ENCODE measurements at regions not wholly inside any gene's neighbourhood (a gene's known extent, or its start where the extent isn't known, plus 50 kb on each side); places are given as distances from the start of the nearest gene placed in this dataset.

DNA sequence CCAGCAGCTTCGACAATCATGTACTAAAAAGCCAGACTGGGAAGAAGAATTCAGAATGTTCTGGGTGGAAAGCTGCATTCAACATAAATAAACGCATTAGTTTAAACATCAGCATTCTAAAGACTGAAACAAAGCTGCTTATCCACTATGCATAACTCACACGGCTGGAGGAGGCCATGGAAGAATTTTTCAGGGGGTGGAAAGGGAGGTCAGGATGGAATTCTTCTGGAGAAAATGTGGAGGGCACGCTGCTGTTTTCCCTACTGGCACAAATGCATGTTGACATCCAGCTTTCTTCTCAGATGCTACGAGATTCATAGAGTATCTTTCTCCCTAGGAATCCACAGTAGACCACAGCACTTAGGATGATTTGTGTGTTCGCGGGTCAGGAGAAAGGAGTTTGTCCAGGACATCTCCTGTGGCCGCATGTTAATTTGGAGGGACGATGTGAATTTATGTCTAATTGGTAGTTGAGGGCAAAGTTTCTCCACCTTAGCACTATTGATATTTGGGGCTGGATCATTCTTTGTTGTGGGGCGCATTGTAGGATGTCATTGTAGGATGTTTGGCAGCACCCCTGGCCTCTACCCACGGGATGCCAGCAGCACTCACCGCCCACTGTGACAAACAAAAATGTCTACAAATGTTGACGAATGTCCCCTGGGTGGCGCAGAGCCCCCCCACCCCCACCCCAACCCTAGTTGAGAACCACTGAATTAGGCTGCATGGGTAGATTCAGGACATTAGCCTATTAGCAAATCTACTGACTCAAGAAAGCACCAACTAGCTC is 86.5 kb upstream of the KAZN start:
- CTCF ChIA-PET: interaction anchor here (1.1 kb wide), 1 partner anchor 9 kb away, joined by 3 read pairs; no protein-coding TSS in a partner anchor
- no peaks in the 10 kb centered on the region for H3K9me3 Mint-ChIP-seq (ENCODE audit: insufficient read depth)
- POLR2A ChIA-PET: no interaction called here

DNA sequence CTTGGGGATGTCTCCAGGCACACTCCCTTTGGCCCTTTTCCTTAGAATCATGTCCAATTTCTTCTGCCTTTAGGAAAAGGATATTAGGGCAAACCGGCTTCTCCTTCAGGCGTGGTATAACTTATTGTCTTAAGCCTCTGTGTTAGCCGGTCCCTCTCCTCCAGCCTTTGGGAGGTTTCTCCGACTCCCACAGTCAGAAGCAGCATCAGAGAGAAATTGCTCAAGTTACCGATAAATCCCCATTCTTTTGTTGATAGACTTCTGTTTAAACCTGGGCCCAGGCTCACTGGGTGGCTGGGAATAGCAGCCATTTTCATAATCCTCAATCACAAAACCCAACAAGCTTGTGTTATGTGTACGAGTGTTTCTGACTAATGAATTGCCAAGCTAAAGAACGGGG is 85.4 kb upstream of the KAZN start:
- Mint-ChIP-seq H3K4me3 (no peak overlapping the region), H3K27ac (no peak overlapping the region), H3K36me3 (ENCODE audit: low read depth) (no peaks in the 10 kb centered on the region), H3K27me3 (ENCODE audit: low read depth) (peaks cover 3% of the 10 kb centered on the region), H3K4me1 (ENCODE audit: low read depth) (no peaks in the 10 kb centered on the region), H3K9me3 (ENCODE audit: insufficient read depth) (no peaks in the 10 kb centered on the region)
- ChIA-PET CTCF (interaction anchor here (1.2 kb wide), 1 partner anchor 10 kb away, joined by 3 read pairs; no protein-coding TSS in a partner anchor), POLR2A (no interaction called here)
- ATAC-seq: no peak
- DNase-seq: no peak

More for the DNA sequence above, 86.5 kb upstream of the KAZN start:
- DNase-seq (no peak), ATAC-seq (no peak)
- no peaks in the 10 kb centered on the region for H3K36me3 Mint-ChIP-seq (ENCODE audit: low read depth)
- H3K27me3 Mint-ChIP-seq (ENCODE audit: low read depth): peaks cover 3% of the 10 kb centered on the region
- no peak overlapping the region for H3K4me3 Mint-ChIP-seq
- H3K27ac Mint-ChIP-seq: no peak overlapping the region
- H3K4me1 Mint-ChIP-seq (ENCODE audit: low read depth): no peaks in the 10 kb centered on the region

- CTCF ChIA-PET: no interaction called here
- DNase-seq (no peak), ATAC-seq (no peak)
- no peak overlapping the region for H3K4me3 Mint-ChIP-seq
- POLR2A ChIA-PET: no interaction called here
- H3K27ac Mint-ChIP-seq: no peak overlapping the region
- H3K27me3 Mint-ChIP-seq (ENCODE audit: low read depth): peaks cover 3% of the 10 kb centered on the region
- no peaks in the 10 kb centered on the region for H3K36me3 Mint-ChIP-seq (ENCODE audit: low read depth)
- no peaks in the 10 kb centered on the region for H3K9me3 Mint-ChIP-seq (ENCODE audit: insufficient read depth)
- H3K4me1 Mint-ChIP-seq (ENCODE audit: low read depth): no peaks in the 10 kb centered on the region
Measured at GRCh38 chr1:14514739-14515138, 83.7 kb upstream of the KAZN start.

DNA sequence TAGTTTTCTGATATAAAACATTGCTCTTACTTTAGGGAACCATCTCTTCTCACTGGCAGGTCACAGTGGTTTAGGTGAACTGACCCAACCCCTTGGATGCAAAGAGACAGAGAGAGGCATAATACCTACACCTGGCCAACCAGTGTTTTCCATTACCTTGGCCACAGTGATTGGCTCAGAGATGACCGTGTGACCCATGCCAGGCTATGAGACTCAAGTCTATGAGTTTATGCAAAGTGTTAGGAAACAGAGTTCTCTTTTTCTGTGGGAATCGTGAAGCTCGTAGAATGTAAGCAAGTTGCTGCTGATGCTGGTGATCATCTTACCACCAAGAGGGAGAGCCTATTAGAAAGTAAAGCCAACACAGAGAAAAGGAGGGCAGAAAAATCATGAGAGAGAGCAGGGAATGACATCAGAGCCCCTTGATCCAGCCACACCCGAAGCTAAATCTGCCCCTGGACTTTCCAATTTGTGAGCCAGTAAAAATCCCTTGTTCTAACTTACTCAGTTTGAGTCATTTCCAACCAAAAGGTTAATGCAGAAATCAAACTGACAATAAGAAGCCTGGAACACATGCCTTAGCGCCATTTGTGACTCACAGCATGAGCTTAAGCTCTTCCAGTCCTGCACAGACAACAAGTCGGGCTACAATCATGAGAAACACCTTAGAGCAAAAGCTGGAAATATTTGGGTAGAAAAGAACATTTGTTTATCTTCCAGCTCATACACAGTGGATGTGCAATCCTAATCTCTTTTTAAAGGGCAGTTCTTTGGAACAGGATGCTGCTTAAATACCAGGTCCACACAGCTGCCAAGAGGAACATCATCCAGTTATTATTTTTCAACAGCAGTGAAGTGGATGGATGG is 81.3 kb upstream of the KAZN start:
- Mint-ChIP-seq H3K36me3 (ENCODE audit: low read depth) (no peaks in the 10 kb centered on the region), H3K27me3 (ENCODE audit: low read depth) (peaks cover 3% of the 10 kb centered on the region), H3K4me3 (no peak overlapping the region), H3K4me1 (ENCODE audit: low read depth) (peaks cover 5% of the 10 kb centered on the region), H3K9me3 (ENCODE audit: insufficient read depth) (no peaks in the 10 kb centered on the region), H3K27ac (no peak overlapping the region)
- ChIA-PET CTCF (no interaction called here), POLR2A (no interaction called here)
- ATAC-seq (no peak), DNase-seq (no peak)

GRCh38 chr1:14517841-14518180 is 80.7 kb upstream of the KAZN start:
- no peak overlapping the region for H3K4me3 Mint-ChIP-seq
- ATAC-seq (no peak), DNase-seq (no peak)
- peaks cover 3% of the 10 kb centered on the region for H3K27me3 Mint-ChIP-seq (ENCODE audit: low read depth)
- H3K36me3 Mint-ChIP-seq (ENCODE audit: low read depth): no peaks in the 10 kb centered on the region
- CTCF ChIA-PET: no interaction called here
- H3K9me3 Mint-ChIP-seq (ENCODE audit: insufficient read depth): no peaks in the 10 kb centered on the region
- POLR2A ChIA-PET: no interaction called here
- H3K4me1 Mint-ChIP-seq (ENCODE audit: low read depth): peaks cover 5% of the 10 kb centered on the region
- no peak overlapping the region for H3K27ac Mint-ChIP-seq

DNA sequence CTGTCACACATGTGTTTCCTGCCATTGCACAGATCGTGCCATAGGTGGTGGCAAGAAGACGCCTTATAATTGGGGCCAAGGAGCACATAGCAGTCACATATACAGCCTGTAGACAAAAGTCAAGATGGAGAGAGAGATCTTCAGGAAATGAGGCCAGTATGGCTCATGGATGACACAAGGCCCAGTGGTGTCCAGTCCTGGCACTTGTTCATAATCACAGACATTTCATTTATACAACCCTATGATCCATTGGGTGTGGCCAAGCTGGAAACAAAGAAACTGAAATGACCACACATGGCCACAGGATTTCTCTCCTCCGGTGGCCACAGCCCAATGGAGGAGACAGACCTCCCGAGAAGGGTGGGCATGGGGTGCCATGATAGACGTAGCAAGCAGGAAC is 78.5 kb upstream of the KAZN start:
- H3K27me3 Mint-ChIP-seq (ENCODE audit: low read depth): peaks cover 3% of the 10 kb centered on the region
- H3K4me1 Mint-ChIP-seq (ENCODE audit: low read depth): peaks cover 5% of the 10 kb centered on the region
- H3K36me3 Mint-ChIP-seq (ENCODE audit: low read depth): no peaks in the 10 kb centered on the region
- ATAC-seq (no peak), DNase-seq (no peak)
- no peaks in the 10 kb centered on the region for H3K9me3 Mint-ChIP-seq (ENCODE audit: insufficient read depth)
- ChIA-PET CTCF (interaction anchor here (1.2 kb wide), 1 partner anchor 9 kb away, joined by 3 read pairs; no protein-coding TSS in a partner anchor), POLR2A (no interaction called here)
- no peak overlapping the region for H3K27ac Mint-ChIP-seq
- no peak overlapping the region for H3K4me3 Mint-ChIP-seq

DNA sequence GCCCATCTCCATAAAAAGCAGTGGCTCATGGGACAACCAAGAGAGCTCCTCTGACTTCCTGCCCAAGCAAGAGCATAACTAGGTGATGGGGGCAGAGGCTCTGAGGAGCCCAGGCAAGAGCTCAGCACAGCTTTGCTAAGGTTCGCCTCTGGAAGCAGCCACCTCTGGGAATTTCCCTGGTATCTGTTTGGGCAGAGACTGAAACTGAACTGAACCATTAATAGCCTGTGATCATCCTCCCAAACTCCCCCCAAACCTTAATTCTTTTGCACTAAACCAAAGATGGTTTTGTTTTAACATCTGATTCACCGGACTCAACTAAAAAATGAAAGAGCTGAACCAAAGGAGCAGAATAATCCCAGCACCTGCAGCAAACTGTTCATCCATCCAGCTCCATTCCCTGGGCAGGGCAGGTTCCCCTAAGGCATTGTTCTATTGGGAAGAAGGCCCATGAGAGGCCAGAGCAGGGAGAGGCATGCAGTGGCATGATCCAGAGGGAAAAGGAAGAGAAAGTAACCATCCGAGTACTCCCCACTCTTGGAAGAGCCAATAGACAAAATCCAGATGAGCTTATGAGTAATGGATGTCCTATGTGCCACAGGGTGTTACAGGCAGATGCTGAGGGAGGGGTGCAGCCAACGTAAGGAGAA is 77.8 kb upstream of the KAZN start:
- DNase-seq (no peak), ATAC-seq (no peak)
- no peaks in the 10 kb centered on the region for H3K36me3 Mint-ChIP-seq (ENCODE audit: low read depth)
- no peak overlapping the region for H3K27ac Mint-ChIP-seq
- H3K4me3 Mint-ChIP-seq: no peak overlapping the region
- peaks cover 1% of the 10 kb centered on the region for H3K27me3 Mint-ChIP-seq (ENCODE audit: low read depth)
- POLR2A ChIA-PET: no interaction called here
- CTCF ChIA-PET: interaction anchor here (1.2 kb wide), 1 partner anchor 9 kb away, joined by 3 read pairs; no protein-coding TSS in a partner anchor
- H3K9me3 Mint-ChIP-seq (ENCODE audit: insufficient read depth): no peaks in the 10 kb centered on the region
- H3K4me1 Mint-ChIP-seq (ENCODE audit: low read depth): peaks cover 5% of the 10 kb centered on the region

GRCh38 chr1:14521622-14522021 is 76.9 kb upstream of the KAZN start:
- no peaks in the 10 kb centered on the region for H3K36me3 Mint-ChIP-seq (ENCODE audit: low read depth)
- ATAC-seq: no peak
- CTCF ChIA-PET: no interaction called here
- no peak for DNase-seq
- H3K4me1 Mint-ChIP-seq (ENCODE audit: low read depth): peaks cover 5% of the 10 kb centered on the region
- POLR2A ChIA-PET: no interaction called here
- no peak overlapping the region for H3K4me3 Mint-ChIP-seq
- H3K9me3 Mint-ChIP-seq (ENCODE audit: insufficient read depth): no peaks in the 10 kb centered on the region
- H3K27me3 Mint-ChIP-seq (ENCODE audit: low read depth): no peaks in the 10 kb centered on the region
- H3K27ac Mint-ChIP-seq: no peak overlapping the region

DNA sequence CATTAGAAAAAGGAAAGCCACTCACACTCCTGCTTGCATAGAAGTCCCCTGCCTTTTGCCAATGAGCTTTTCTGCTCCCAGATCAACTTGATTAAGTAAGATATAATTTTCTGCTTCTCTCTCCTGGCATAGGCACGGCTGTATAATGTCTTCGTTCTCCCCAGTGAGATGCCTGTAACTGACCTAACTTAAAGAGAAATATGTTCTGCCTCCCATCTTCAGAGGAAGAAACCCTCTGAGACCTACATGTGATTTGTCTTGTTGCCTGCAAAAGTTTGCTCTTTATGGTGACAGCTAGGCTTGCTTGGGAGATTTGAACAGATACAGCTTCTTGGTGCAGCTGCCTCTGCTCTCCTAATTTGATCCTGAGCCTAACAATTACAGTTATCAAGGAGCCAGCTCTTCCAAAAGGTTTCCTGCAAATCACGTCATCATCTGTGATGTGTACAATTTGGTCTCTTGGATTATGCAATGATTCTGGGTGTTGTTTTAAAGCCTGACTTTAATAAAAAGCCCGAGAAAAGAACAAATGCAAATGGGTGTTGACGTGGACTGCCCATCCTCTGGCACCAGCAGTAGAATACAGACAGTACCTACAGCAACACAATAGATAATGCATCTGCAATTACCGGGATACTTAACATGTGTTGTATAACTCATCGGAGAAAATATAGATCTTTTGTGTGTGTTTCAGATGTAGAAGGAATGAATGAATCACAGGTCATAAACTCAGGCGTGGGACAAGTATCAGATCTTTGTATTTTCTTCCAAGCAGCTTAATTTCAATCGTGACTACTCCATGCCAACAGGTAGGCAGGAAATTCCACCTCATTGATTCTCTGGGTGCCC is 76.2 kb upstream of the KAZN start:
- no peaks in the 10 kb centered on the region for H3K27me3 Mint-ChIP-seq (ENCODE audit: low read depth)
- DNase-seq (no peak), ATAC-seq (no peak)
- H3K4me1 Mint-ChIP-seq (ENCODE audit: low read depth): peaks cover 5% of the 10 kb centered on the region
- no peaks in the 10 kb centered on the region for H3K9me3 Mint-ChIP-seq (ENCODE audit: insufficient read depth)
- ChIA-PET CTCF (interaction anchor here (1.4 kb wide), 1 partner anchor 8 kb away, joined by 3 read pairs; no protein-coding TSS in a partner anchor), POLR2A (no interaction called here)
- no peaks in the 10 kb centered on the region for H3K36me3 Mint-ChIP-seq (ENCODE audit: low read depth)
- H3K27ac Mint-ChIP-seq: no peak overlapping the region
- H3K4me3 Mint-ChIP-seq: no peak overlapping the region

DNA sequence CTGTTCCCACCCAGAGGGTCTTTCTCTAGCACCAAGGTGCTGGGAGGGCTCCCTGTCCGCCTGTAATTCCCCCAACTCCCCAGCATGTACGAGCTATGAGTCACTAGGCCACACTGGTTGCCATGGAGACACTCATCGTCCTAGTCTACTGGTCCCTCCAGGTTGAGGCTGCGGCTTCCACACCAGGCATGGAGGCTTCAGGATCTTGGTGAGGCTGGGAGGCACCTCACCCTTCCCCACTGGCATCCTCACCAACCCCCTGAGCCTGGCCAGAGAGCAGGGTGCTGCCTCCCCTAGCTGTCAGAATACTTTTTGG is 75.6 kb upstream of the KAZN start:
- ATAC-seq: no peak
- no peak for DNase-seq
- H3K4me3 Mint-ChIP-seq: no peak overlapping the region
- no peak overlapping the region for H3K27ac Mint-ChIP-seq
- no peaks in the 10 kb centered on the region for H3K9me3 Mint-ChIP-seq (ENCODE audit: insufficient read depth)
- H3K27me3 Mint-ChIP-seq (ENCODE audit: low read depth): no peaks in the 10 kb centered on the region
- H3K36me3 Mint-ChIP-seq (ENCODE audit: low read depth): no peaks in the 10 kb centered on the region
- POLR2A ChIA-PET: no interaction called here
- CTCF ChIA-PET: interaction anchor here (1.4 kb wide), 1 partner anchor 9 kb away, joined by 3 read pairs; no protein-coding TSS in a partner anchor
- H3K4me1 Mint-ChIP-seq (ENCODE audit: low read depth): peaks cover 5% of the 10 kb centered on the region

- ChIA-PET CTCF (no interaction called here), POLR2A (no interaction called here)
- no peaks in the 10 kb centered on the region for H3K36me3 Mint-ChIP-seq (ENCODE audit: low read depth)
- H3K4me3 Mint-ChIP-seq: no peak overlapping the region
- no peaks in the 10 kb centered on the region for H3K27me3 Mint-ChIP-seq (ENCODE audit: low read depth)
- no peaks in the 10 kb centered on the region for H3K9me3 Mint-ChIP-seq (ENCODE audit: insufficient read depth)
- no peak for DNase-seq
- no peak for ATAC-seq
- H3K27ac Mint-ChIP-seq: no peak overlapping the region
- peaks cover 5% of the 10 kb centered on the region for H3K4me1 Mint-ChIP-seq (ENCODE audit: low read depth)
Measured at GRCh38 chr1:14524826-14525636, 73.5 kb upstream of the KAZN start.

Data from activated CD8-positive, alpha-beta T cell treated with anti-CD3 and anti-CD28 coated beads, Interleukin-2, amount 10 ng/mL, durations not matched to agents 7 days and 5 days (primary cell).